Peyer's patch (tissue), 4 donors: ENCODE measurements at regions not wholly inside any gene's neighbourhood (a gene's known extent, or its start where the extent isn't known, plus 50 kb on each side); places are given as distances from the start of the nearest gene placed in this dataset.

Experiments used
- DNase-seq, 3 donors: peaks; one replicate each; pipeline ENCODE4 v3.0.0-alpha.2; 2017 to 2019
- H3K27ac ChIP-seq, 4 donors: fragments of 200-600 bp; sonication (generic); one replicate each; pipeline ENCODE4 v1.5.1; 2016 to 2019
- H3K27me3 ChIP-seq, 2 donors: fragments of 200-600 bp; sonication (generic); one replicate each; pipeline ENCODE4 v1.5.1; 2019
- H3K36me3 ChIP-seq, 3 donors: fragments of 200-600 bp; sonication (generic); one replicate each; pipeline ENCODE4 v1.5.1; 2016 to 2019
- H3K4me1 ChIP-seq, 4 donors: fragments of 200-600 bp; sonication (generic); one replicate each; pipeline ENCODE4 v1.5.1; 2016 to 2019
- H3K4me3 ChIP-seq, 4 donors: fragments of 200-600 bp; sonication (generic); 1 replicate in 3 of 4; 2 replicates in 1 of 4; pipeline ENCODE4 v1.5.1; 2016 to 2019; ENCODE audit warnings: mild to moderate bottlenecking in 1 of 4
- H3K9me3 ChIP-seq, 4 donors: fragments of 200-600 bp; sonication (generic); one replicate each; pipeline ENCODE4 v1.5.1; 2016 to 2019; ENCODE audit warnings: mild to moderate bottlenecking in 1 of 4
- POLR2A ChIP-seq, 2 donors: fragments of 450-650 bp; IDR thresholded peaks; one replicate each; pipeline ENCODE4 v1.5.1; 2017; ENCODE audit warnings: antibody characterized with exemption in 2 of 2, mild to moderate bottlenecking in 2 of 2, moderate library complexity in 2 of 2
- small RNA-seq, 2 donors: library from RNA; depleted of rRNA; stranded (forward); fragments of <200 nt; gene quantifications; one replicate each; pipeline ENCODE3, GENCODE V24; 2016
- TF ChIP-seq, protein P1 (sequence below), 6 experiments: fragments of 450-650 bp in 4 of 6; fragments of 200-600 bp in 2 of 6; sonication (generic) in 1 of 6; IDR thresholded peaks; one replicate each; pipeline ENCODE4 v1.5.1; 2017 to 2019; ENCODE audit warnings: antibody characterized with exemption in 6 of 6, mild to moderate bottlenecking in 3 of 6, moderate library complexity in 1 of 6

DNA sequence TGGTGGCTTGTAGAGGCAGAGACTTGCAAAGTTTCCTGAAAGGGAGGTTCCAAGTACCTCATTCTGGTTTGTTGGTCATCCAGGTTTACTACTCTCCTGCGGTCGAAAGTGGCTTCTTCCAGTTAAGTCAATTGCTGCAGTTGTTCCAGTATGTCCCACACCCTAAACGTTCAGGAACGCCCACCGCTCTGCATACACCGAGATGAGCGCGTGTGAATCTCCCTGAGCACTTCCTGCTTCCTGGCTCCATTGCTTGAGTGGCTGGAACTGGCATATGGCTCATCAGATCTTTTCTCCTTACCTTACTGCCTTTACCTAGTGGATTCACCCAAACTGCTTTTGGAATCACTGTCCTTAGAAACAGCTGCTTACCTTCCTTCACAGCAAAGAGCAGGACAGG is 59.1 kb upstream of the GLIS3 start:
- Histone ChIP-seq H3K27me3 (no peaks in the 10 kb centered on the region), H3K36me3 (no peaks in the 10 kb centered on the region), H3K4me1 (no peaks in the 10 kb centered on the region), H3K27ac (no peak overlapping the region), H3K9me3 (no peaks in the 10 kb centered on the region), H3K4me3 (no peak overlapping the region)
- no peak for DNase-seq
- TF ChIP-seq, protein P1, sequence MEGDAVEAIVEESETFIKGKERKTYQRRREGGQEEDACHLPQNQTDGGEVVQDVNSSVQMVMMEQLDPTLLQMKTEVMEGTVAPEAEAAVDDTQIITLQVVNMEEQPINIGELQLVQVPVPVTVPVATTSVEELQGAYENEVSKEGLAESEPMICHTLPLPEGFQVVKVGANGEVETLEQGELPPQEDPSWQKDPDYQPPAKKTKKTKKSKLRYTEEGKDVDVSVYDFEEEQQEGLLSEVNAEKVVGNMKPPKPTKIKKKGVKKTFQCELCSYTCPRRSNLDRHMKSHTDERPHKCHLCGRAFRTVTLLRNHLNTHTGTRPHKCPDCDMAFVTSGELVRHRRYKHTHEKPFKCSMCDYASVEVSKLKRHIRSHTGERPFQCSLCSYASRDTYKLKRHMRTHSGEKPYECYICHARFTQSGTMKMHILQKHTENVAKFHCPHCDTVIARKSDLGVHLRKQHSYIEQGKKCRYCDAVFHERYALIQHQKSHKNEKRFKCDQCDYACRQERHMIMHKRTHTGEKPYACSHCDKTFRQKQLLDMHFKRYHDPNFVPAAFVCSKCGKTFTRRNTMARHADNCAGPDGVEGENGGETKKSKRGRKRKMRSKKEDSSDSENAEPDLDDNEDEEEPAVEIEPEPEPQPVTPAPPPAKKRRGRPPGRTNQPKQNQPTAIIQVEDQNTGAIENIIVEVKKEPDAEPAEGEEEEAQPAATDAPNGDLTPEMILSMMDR (IDR thresholded peaks at IDR 0.05), result no peak
- TF ChIP-seq POLR2A (IDR thresholded peaks at IDR 0.05), result no peak

DNA sequence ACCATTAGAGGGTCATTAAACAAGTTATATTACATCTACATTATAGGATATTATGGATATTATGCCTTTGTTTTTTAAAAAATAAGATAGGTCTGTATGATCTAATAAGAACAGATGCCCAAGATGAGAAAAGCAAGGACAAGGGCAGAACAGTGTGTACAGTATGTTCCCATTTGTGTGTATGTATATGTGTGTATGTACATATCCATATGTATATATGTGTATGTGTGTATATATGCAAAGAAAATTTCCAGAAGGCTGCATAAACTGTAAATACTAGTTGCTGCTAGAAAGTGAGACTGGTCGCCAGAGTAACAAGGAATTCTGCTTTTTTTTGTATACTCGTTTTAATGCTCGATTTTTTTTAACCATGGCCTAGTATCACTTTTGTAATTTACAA is 58.1 kb upstream of the GLIS3 start:
- Histone ChIP-seq H3K27ac (no peak overlapping the region), H3K36me3 (no peaks in the 10 kb centered on the region), H3K4me1 (no peaks in the 10 kb centered on the region), H3K4me3 (no peak overlapping the region), H3K9me3 (no peaks in the 10 kb centered on the region), H3K27me3 (no peaks in the 10 kb centered on the region)
- DNase-seq, result no peak
- no peak for TF ChIP-seq POLR2A (IDR thresholded peaks at IDR 0.05)
- TF ChIP-seq, protein P1 (IDR thresholded peaks at IDR 0.05), result no peak

DNA sequence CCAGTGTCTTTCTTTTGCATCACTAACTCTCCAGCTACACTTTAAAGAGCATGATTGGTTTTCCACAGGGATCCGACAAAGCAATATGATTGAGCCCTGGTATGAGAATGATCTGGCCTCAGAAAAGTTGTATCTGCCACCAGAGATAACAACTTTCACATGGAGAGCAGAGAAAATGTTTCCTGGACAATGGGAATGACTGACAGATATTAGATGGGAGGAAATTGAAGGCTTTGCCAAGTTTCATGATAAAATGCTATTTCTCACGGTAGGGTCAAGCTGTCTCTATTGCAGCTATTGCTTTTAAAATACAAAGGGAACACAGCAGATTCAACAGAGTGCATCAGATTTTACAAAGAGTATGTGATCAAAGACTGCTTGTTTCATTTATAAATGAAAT is 56.4 kb upstream of the GLIS3 start:
- Histone ChIP-seq H3K36me3 (no peaks in the 10 kb centered on the region), H3K27me3 (no peaks in the 10 kb centered on the region), H3K9me3 (no peaks in the 10 kb centered on the region), H3K4me3 (no peak overlapping the region), H3K4me1 (no peaks in the 10 kb centered on the region), H3K27ac (no peak overlapping the region)
- DNase-seq, result no peak
- TF ChIP-seq POLR2A (IDR thresholded peaks at IDR 0.05), result no peak

DNA sequence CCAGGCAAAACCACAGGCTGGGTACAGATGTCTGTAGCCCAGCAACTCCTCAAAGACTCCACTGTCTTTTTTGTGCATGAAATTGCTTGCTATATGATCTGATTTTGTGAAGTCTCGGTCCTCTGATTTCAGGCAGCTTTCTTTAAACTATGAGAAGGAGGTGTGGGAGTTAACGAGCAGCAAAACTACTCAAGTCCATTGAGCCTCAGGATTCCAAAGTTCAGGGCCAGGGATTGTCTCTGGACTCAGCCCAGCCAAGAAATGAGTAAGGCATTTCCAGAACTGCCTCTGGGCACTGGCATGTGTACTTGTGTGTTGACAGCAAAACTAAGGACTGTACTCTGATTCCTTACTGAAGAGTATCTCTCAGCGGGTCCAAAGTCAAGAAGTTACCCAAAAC is 53.4 kb upstream of the GLIS3 start:
- DNase-seq, result peak in 1 of 3 donors; percentile 84
- H3K4me3 ChIP-seq, result no peak overlapping the region
- peaks cover 0 to 4% (median 0%) of the 10 kb centered on the region in 4 donors for H3K4me1 ChIP-seq
- H3K27me3 ChIP-seq, result no peaks in the 10 kb centered on the region
- H3K27ac ChIP-seq, result peak overlapping the region in 2 of 4 donors; percentile 46 to 55
- no peaks in the 10 kb centered on the region for H3K36me3 ChIP-seq
- H3K9me3 ChIP-seq, result no peaks in the 10 kb centered on the region
- TF ChIP-seq POLR2A (IDR thresholded peaks at IDR 0.05), result no peak
- TF ChIP-seq, protein P1 (IDR thresholded peaks at IDR 0.05), result no peak

DNA sequence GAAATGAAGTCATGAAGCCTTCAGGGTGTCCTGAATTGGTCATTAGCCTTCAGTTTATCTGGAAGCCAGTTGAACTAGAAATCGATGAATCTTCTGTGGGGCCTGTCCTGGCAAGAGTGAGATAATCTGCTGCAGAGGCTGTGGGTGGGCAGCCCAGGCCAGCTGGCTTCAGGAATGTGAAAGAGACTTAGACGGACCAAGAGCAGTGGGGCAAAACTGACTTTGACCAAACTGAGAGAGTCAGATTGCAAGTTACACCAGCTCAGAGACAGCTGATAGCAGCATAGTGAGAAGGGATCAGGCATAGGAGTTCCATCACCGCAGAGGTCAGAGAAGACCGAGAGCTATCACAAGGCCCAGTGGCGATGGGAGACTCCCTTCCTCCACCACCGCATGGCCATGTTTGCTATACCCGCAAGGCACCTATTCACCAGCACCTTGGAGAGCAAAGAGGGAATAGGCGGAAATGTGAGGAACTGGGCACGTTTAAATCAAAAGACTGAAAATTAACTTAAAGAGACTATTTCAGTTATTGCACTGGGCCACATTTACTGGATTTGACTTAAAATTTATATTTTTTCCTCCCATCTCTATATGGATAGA is 50.0 kb upstream of the GLIS3 start:
- no peak for TF ChIP-seq POLR2A (IDR thresholded peaks at IDR 0.05)
- TF ChIP-seq, protein P1 (IDR thresholded peaks at IDR 0.05), result no peak

More for the DNA sequence above, 50.0 kb upstream of the GLIS3 start:
- no peak overlapping the region for H3K4me3 ChIP-seq
- H3K27me3 ChIP-seq, result no peaks in the 10 kb centered on the region
- H3K36me3 ChIP-seq, result no peaks in the 10 kb centered on the region
- H3K27ac ChIP-seq, result no peak overlapping the region
- H3K4me1 ChIP-seq, result peaks cover 0 to 4% (median 0%) of the 10 kb centered on the region in 4 donors
- DNase-seq, result no peak
- H3K9me3 ChIP-seq, result no peaks in the 10 kb centered on the region

Small RNA genes in the stretch of these regions (small RNA-seq; reads per million reads assigned to genes)
- 0 reads per million in 2 donors for gene RNU6-694P
